Coronary artery (tissue), 2 donors: ENCODE measurements at regions not wholly inside any gene's neighbourhood (a gene's known extent, or its start where the extent isn't known, plus 50 kb on each side); places are given as distances from the start of the nearest gene placed in this dataset.
"Not testable (repeated sequence)": the region's sequence is repeated elsewhere in the genome, so short reads cannot be mapped to it uniquely, and the experiment has no call there.

Experiments
- DNase-seq: peaks from one replicate; pipeline ENCODE4 v3.0.0-alpha.2; 2017; ENCODE audit warnings: low spot score
- H3K27ac ChIP-seq, 2 donors: fragments of 200-600 bp; sonication (generic); one replicate each; pipeline ENCODE4 v1.5.1; 2016 to 2019
- H3K4me3 ChIP-seq: fragments of 200-600 bp; sonication (generic); 2 replicates; pipeline ENCODE4 v1.5.1; 2016; ENCODE audit warnings: mild to moderate bottlenecking, moderate library complexity
- TF ChIP-seq, protein P1 (sequence below): fragments of 200-600 bp; sonication (generic); IDR thresholded peaks from one replicate; pipeline ENCODE4 v1.5.1; 2019; ENCODE audit warnings: antibody characterized with exemption

DNA sequence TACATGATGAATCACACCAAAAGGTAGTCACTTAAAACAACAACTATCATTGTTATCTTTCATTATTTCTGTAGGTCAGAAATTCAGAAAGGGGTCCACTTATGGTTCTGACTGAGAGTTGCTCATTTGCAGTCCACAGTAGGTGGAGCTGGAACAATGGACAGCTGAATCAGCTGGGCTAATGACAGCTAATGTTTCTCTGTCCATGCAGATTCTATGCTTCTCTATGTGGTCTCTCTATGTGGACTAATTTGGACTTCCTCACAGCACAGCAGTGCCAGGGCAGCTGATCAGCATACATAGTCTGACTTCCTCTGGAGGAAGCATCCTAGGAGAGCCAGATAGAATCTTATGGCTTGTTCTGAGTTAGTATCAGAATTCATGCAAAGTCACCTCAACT, 131.7 kb upstream of the INTU start:
- Histone ChIP-seq H3K27ac (no peak overlapping the region), H3K4me3 (no peak overlapping the region)
- TF ChIP-seq, protein P1, sequence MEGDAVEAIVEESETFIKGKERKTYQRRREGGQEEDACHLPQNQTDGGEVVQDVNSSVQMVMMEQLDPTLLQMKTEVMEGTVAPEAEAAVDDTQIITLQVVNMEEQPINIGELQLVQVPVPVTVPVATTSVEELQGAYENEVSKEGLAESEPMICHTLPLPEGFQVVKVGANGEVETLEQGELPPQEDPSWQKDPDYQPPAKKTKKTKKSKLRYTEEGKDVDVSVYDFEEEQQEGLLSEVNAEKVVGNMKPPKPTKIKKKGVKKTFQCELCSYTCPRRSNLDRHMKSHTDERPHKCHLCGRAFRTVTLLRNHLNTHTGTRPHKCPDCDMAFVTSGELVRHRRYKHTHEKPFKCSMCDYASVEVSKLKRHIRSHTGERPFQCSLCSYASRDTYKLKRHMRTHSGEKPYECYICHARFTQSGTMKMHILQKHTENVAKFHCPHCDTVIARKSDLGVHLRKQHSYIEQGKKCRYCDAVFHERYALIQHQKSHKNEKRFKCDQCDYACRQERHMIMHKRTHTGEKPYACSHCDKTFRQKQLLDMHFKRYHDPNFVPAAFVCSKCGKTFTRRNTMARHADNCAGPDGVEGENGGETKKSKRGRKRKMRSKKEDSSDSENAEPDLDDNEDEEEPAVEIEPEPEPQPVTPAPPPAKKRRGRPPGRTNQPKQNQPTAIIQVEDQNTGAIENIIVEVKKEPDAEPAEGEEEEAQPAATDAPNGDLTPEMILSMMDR, result no peak
- DNase-seq, result no peak

DNA sequence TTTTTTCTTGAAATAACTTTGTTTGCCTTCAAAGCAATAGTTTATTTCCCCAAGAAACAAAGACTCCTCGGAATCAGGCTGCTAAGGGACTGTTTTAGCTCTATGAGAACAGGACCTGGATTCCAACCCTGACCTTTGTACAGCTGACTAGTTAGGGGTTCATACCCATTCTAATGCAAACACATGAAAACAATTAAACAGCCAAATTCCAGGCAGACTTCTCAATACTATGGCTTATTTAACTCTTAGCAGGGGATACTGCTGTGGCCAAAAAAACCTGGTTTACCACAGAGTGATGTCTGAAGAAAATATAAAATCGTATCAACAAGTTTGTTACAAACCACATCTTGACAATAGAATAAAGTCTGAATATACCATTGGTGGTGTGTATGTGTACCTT, 129.6 kb upstream of the INTU start:
- H3K4me3 ChIP-seq, result no peak overlapping the region

DNA sequence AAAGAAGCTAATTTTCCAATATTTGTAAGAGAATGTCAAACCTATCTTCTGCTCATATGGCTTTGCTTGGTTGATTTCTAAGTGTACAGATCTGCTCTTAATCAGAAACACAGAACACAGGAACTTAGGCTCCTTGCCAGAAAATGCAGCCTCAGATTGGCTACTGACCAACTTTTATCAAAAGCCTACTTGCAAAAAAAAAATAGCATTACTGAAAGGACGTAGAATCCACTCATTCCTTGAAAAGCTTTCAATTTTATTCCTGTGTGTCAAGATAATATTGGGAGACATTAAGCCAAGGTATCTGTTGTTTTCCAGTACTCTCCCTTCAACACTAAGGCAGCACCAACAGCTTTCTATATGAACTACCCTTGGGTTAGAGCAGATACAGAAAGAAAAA, 127.6 kb upstream of the INTU start:
- H3K4me3 ChIP-seq, result no peak overlapping the region
- TF ChIP-seq, protein P1, result no peak
- H3K27ac ChIP-seq, result no peak overlapping the region
- no peak for DNase-seq

More for the DNA sequence above, 129.6 kb upstream of the INTU start:
- no peak for DNase-seq
- TF ChIP-seq, protein P1, result no peak
- H3K27ac ChIP-seq, result no peak overlapping the region

DNA sequence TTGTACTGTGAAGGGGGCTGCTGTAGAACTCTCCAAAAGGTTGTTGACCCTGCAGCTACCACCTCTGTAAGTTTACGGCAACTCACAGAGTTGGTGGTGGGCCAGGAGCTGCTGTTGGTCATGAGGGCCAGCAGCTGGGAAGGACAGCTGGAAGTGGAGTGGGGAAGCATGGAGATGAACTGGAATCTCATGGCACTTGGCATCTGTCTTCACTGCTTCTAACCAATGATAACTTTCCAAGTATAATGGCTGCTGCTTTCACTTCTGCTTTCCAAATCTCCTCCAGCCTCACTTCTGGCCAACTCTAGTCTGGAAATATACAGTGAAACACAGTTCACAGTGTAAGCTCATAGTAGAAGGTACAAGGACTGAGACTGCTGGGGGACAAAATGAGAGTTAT, 126.5 kb upstream of the INTU start:
- Histone ChIP-seq H3K27ac (no peak overlapping the region), H3K4me3 (no peak overlapping the region)
- no peak for DNase-seq
- TF ChIP-seq, protein P1, result no peak

DNA sequence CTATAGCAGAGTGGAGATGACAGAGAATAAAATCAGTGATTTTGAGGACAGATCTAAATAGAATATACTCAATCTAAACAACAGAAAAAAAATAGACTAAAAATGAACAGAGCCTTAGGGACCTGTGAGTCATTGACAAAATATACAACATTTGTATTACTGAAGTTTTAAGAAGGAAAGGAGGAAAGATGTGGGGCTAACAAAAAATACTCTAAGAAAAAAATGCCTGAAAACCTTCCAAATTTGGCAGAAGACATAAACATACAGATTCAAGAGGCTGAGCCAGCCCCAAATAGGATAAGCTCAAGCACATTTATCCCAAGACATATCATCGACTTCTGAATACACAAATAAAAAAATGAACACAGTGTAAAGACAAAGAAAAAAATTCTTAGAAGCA, 123.6 kb upstream of the INTU start:
- TF ChIP-seq, protein P1, result no peak
- DNase-seq, result no peak
- Histone ChIP-seq H3K4me3 (no peak overlapping the region), H3K27ac (no peak overlapping the region)

DNA sequence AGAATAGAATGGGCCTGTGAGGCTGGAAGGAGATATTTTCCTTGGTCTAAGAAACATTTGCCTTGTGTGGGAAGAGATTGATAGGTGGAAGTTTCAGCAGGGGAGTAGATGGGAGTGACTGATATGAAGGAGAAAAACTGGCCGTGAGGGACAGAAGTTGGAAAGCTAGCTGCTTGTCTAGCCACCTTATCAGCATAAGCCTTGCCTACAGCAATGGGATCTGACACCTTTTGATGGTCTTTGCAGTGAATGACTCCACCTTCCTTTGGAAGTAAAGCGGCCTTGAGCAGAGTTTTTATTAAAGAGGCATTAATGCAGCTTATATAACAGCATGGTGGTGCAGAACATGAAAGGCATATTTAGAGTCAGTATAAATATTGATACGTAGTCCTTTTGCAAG, 120.1 kb upstream of the INTU start:
- H3K27ac ChIP-seq, H3K4me3 ChIP-seq, DNase-seq: not testable (repeated sequence)

DNA sequence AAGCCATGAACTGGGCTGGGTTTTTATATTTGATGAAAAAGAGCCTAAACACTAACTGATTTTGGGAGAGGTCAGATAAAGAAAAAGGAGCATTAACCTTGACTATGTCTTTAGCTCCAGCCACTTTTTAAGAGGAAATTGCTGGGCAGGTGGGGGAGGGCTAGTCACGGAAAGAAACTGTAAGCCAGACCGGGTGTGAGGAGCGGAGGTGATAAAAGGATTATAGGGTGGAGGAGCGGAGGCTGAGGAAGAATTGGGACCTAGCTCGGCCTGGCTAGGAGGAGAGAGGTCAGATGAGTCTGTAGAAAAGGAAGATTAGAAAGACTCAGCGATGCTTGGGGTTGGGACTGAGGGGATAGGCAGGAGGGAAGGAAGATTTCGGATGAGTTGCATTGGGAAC, 117.5 kb upstream of the INTU start:
- not testable (repeated sequence) for H3K4me3 ChIP-seq, DNase-seq, H3K27ac ChIP-seq

DNA sequence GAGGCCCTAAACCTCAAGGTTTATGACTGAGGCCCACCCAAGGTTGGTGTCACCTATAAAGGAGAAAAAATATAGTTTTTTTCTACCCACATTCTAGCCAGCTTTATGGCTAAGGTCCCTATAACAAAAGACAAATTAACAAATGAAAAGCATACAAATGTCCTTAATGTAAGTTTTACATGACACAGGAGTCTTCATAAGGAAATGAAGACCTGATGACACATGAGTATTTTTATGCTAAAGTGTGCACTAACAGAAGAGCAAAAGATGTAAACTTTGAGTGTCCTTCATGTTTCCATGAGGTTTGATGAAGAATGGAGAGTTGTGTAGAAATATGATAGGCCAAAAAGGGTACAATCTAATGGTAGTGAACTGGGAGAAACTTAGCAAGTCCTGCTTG, 114.7 kb upstream of the INTU start:
- no peak overlapping the region for H3K27ac ChIP-seq
- DNase-seq, result no peak
- TF ChIP-seq, protein P1, result no peak
- H3K4me3 ChIP-seq, result no peak overlapping the region
